Lower lobe of right lung (tissue), 2 donors: ENCODE measurements at regions not wholly inside any gene's neighbourhood (a gene's known extent, or its start where the extent isn't known, plus 50 kb on each side); places are given as distances from the start of the nearest gene placed in this dataset.

Source experiments
- ATAC-seq, 2 donors: fragments of 200-7000 bp; cut with Tn5 transposase; one replicate each; pipeline ENCODE4 v1.9.1; 2020 to 2022; ENCODE audit warnings: mild to moderate bottlenecking in 2 of 2, moderate library complexity in 2 of 2
- DNase-seq: peaks from one replicate; pipeline ENCODE4 v3.0.0-alpha.2; 2020
- H3K27ac ChIP-seq: fragments of 200-600 bp; one replicate; pipeline ENCODE4 v1.8.0; 2022
- H3K27me3 ChIP-seq: fragments of 200-600 bp; one replicate; pipeline ENCODE4 v1.8.0; 2022; ENCODE audit warnings: low read depth
- H3K36me3 ChIP-seq: fragments of 200-600 bp; one replicate; pipeline ENCODE4 v1.8.0; 2022; ENCODE audit warnings: mild to moderate bottlenecking
- H3K4me1 ChIP-seq: fragments of 200-600 bp; one replicate; pipeline ENCODE4 v1.8.0; 2022
- H3K4me3 ChIP-seq: fragments of 200-600 bp; one replicate; pipeline ENCODE4 v1.8.0; 2022; ENCODE audit warnings: mild to moderate bottlenecking
- H3K9me3 ChIP-seq: fragments of 200-600 bp; one replicate; pipeline ENCODE4 v1.8.0; 2022
- intact Hi-C: fragments of 100-400 bp; cut with DNase I; formaldehyde crosslinking; loops from one replicate; pipeline ENCODE4 v1.11.0; 2022
- TF ChIP-seq, protein P1 (sequence below): fragments of 200-600 bp; IDR thresholded peaks from one replicate; pipeline ENCODE4 v1.8.0; 2022; ENCODE audit warnings: antibody characterized with exemption, mild to moderate bottlenecking
- donor health status: DM: no; HTN: yes; CAD: no; lungs with severe emphysema.

DNA sequence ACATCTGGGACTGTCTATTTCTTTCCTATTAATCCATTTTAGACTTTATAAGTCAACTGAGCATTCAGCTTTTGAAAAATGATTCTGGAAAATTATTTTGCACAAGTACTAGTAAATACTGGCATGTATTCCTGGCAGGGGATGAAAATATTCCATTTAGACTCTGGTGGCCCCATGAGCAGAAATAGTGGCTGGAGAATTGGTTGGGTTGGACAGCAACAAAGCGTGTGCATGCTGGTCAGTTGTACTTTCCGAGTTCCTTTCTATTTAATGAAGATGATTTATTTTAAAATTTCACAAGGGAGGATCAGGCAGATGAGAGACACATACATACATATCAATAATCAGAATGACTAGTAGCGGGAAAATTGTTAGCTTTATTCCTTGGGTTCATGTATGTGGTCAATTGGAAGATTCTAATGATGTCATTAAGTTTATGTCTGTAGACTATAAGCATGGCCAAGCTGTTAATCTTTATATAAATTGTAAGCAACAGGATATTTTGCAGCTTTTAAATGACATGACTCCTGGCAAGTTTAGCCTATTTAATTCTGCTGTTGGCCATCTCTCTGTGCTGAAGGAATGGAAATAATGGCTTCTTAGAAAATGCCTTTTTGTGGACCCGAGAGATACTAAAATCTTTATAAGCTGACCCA is 541.6 kb downstream of the SLC4A3 start:
- TF ChIP-seq, protein P1, sequence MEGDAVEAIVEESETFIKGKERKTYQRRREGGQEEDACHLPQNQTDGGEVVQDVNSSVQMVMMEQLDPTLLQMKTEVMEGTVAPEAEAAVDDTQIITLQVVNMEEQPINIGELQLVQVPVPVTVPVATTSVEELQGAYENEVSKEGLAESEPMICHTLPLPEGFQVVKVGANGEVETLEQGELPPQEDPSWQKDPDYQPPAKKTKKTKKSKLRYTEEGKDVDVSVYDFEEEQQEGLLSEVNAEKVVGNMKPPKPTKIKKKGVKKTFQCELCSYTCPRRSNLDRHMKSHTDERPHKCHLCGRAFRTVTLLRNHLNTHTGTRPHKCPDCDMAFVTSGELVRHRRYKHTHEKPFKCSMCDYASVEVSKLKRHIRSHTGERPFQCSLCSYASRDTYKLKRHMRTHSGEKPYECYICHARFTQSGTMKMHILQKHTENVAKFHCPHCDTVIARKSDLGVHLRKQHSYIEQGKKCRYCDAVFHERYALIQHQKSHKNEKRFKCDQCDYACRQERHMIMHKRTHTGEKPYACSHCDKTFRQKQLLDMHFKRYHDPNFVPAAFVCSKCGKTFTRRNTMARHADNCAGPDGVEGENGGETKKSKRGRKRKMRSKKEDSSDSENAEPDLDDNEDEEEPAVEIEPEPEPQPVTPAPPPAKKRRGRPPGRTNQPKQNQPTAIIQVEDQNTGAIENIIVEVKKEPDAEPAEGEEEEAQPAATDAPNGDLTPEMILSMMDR = no peak
- DNase-seq = no peak
- ATAC-seq = no peak
- H3K4me3 ChIP-seq = no peak overlapping the region
- no peak overlapping the region for H3K27ac ChIP-seq
- H3K4me1 ChIP-seq = no peaks in the 10 kb centered on the region
- no peaks in the 10 kb centered on the region for H3K9me3 ChIP-seq
- intact Hi-C loops = no loop called here
- no peaks in the 10 kb centered on the region for H3K27me3 ChIP-seq
- H3K36me3 ChIP-seq = no peaks in the 10 kb centered on the region

DNA sequence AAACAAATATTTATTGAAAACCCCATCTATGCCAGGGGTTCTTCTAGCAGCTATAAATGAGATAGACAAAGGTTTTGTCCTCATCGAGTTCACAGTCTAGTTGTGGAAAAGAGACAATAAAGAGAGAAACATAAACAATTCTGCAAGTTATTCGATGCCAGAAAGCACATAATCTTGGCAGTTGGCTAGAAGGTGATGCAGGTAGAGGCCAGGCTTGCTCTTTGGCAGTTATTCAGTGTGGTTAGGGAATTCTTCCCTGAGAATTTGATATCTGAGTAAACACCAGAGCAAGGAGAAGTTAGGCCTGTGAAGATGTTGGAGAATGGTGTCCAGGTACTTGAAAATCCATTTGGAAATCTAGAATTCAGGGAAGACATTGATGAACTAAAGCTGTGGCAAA is 547.4 kb downstream of the SLC4A3 start:
- Histone ChIP-seq H3K4me1 (no peaks in the 10 kb centered on the region), H3K9me3 (no peaks in the 10 kb centered on the region), H3K27ac (no peak overlapping the region), H3K27me3 (no peaks in the 10 kb centered on the region), H3K4me3 (no peak overlapping the region), H3K36me3 (no peaks in the 10 kb centered on the region)
- TF ChIP-seq, protein P1 = no peak
- DNase-seq (no peak), ATAC-seq (no peak)
- intact Hi-C loops = no loop called here

DNA sequence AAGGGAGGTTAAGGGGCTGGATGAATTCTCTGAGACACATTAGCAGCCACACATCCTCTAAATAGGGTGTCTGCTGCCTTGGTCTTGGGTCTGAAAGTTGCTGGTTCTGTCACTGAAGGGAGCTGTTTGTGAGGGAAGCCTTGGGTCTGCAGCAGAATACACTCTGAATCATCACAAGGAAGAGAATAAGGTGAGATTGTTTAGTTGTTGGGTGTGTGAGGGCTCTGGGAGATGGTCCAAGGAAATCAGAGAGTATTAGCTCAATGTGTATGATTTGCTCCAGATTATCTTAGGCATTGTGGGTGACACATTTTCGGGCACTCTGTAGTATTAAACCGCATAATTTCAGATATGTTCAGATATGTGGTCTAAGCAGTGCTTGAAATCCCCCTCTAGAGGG is 548.5 kb downstream of the SLC4A3 start:
- no peak overlapping the region for H3K27ac ChIP-seq
- intact Hi-C loops = no loop called here
- H3K4me1 ChIP-seq = no peaks in the 10 kb centered on the region
- no peaks in the 10 kb centered on the region for H3K27me3 ChIP-seq
- TF ChIP-seq, protein P1 = no peak
- no peak for ATAC-seq
- H3K36me3 ChIP-seq = no peaks in the 10 kb centered on the region
- no peak overlapping the region for H3K4me3 ChIP-seq
- H3K9me3 ChIP-seq = no peaks in the 10 kb centered on the region
- no peak for DNase-seq

DNA sequence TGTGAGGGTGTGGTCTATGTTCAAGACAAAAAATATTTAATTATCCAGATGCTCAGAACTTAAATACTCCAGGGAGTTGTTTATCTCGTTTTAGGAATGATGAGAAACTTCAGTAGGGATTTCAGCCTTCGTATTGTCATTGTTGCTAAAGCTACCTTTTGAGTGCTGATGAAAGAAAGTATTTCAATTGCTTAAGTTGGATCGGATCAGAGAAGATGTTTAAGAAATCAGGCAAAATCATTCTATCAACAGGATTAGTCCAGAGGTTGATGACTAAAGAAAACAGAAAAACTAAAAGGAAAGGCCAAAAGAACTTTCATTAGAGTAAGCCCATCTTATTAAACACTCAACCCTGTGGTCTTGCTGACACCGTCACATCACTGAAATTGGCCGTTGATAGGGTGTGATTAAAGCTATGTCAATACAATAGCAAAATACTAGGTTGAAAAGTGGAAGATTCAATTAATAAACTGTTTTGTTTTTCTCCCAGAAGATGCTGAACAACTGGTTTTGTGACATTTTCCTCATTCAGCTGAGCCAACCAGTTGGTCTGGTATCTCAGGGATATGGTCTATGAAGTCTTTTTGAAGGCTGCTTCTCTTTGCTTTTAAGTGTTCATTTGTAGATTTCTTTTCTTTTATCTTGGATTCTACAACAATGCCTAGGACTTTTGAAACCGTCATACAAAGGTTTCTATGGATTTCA is 551.7 kb downstream of the SLC4A3 start:
- no peaks in the 10 kb centered on the region for H3K36me3 ChIP-seq
- TF ChIP-seq, protein P1 = no peak
- H3K27ac ChIP-seq = no peak overlapping the region
- intact Hi-C loops = no loop called here
- no peak for ATAC-seq
- no peaks in the 10 kb centered on the region for H3K9me3 ChIP-seq
- no peak overlapping the region for H3K4me3 ChIP-seq
- H3K4me1 ChIP-seq = no peaks in the 10 kb centered on the region
- no peak for DNase-seq
- no peaks in the 10 kb centered on the region for H3K27me3 ChIP-seq

DNA sequence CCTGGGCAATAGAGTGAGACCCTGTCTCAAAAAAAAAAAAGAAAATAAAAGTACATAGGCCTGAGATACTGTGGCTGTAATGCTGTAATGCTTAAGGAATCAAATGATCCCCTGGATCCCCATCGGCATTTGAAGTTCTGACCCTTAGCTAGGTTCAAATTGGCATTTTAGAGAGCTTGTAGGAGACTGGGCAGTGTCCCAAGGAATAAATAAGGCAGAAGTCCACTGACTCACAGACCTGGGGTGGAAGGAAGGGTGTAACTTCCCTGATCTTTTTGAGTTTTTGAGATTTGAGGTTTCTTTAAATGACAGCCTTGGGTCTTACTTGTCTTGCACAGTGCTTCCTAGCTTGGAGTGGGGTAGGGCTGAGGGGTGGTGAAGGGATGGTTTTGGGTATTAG is 553.7 kb downstream of the SLC4A3 start:
- Histone ChIP-seq H3K4me3 (no peak overlapping the region), H3K9me3 (no peaks in the 10 kb centered on the region), H3K4me1 (no peaks in the 10 kb centered on the region), H3K27me3 (no peaks in the 10 kb centered on the region), H3K36me3 (no peaks in the 10 kb centered on the region), H3K27ac (no peak overlapping the region)
- ATAC-seq (no peak), DNase-seq (no peak)
- intact Hi-C loops = no loop called here
- TF ChIP-seq, protein P1 = no peak
